ENCODE measurements at regions not wholly inside any gene's neighbourhood (a gene's known extent, or its start where the extent isn't known, plus 50 kb on each side); places are given as distances from the start of the nearest gene placed in this dataset.

DNA sequence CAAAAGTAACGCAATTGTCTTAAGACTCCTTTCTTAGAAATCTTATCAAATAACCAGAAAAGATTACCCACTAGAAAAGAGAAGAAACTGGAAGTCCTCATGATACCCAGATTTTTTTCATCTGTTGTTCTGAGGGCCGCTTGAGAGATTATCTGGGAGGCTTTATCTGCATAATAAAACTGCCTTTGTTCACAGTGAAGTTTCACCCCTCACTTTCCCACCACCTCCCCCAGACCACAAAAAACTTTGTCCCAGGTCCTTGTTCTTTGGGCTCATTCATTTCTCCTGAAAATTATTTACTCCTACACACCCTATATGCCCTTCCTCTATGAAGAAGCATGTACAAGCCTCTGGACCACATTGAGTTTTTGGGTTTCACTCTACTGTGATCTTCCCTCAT is 745.1 kb upstream of the COBL start:
- Histone ChIP-seq H3K4me2 (ENCODE audit: low read length) (no peak overlapping the region), H3K27me3 (ENCODE audit: insufficient read depth, low read length) (no peaks in the 10 kb centered on the region), H3K27ac (ENCODE audit: low read depth, low read length) (no peak overlapping the region), H3K79me2 (ENCODE audit: insufficient read depth, low read length) (no peaks in the 10 kb centered on the region), H3K36me3 (ENCODE audit: insufficient read depth, low read length) (no peaks in the 10 kb centered on the region), H3K4me3 (ENCODE audit: insufficient read depth, low read depth, low read length) (no peak overlapping the region), H3K4me1 (ENCODE audit: insufficient read depth, low read length) (no peaks in the 10 kb centered on the region), H4K20me1 (ENCODE audit: insufficient read depth, low read length) (no peaks in the 10 kb centered on the region), H3K9ac (ENCODE audit: low read length) (no peak overlapping the region), H2AFZ (ENCODE audit: low read depth, low read length) (no peak overlapping the region), H3K9me3 (ENCODE audit: insufficient read depth, low read depth, low read length) (no peaks in the 10 kb centered on the region)
- DNase-seq (ENCODE audit: low read depth), result no peak
- no peaks in the 10 kb centered on the region for H3K9me3 Mint-ChIP-seq (ENCODE audit: unreplicated experiment)
- H3K27me3 Mint-ChIP-seq (ENCODE audit: low read depth, unreplicated experiment), result no peaks in the 10 kb centered on the region
- H3K36me3 Mint-ChIP-seq (ENCODE audit: low read depth, unreplicated experiment), result no peaks in the 10 kb centered on the region
- no peak for FAIRE-seq
- no peak overlapping the region for H3K27ac Mint-ChIP-seq (ENCODE audit: unreplicated experiment)
- no peak overlapping the region for H3K4me3 Mint-ChIP-seq (ENCODE audit: unreplicated experiment)
- H3K4me1 Mint-ChIP-seq (ENCODE audit: low read depth, unreplicated experiment), result no peaks in the 10 kb centered on the region
- no peak for TF ChIP-seq EZH2 (IDR thresholded peaks at IDR 0.05; ENCODE audit: insufficient read depth, low read length)
- TF ChIP-seq, protein P1, sequence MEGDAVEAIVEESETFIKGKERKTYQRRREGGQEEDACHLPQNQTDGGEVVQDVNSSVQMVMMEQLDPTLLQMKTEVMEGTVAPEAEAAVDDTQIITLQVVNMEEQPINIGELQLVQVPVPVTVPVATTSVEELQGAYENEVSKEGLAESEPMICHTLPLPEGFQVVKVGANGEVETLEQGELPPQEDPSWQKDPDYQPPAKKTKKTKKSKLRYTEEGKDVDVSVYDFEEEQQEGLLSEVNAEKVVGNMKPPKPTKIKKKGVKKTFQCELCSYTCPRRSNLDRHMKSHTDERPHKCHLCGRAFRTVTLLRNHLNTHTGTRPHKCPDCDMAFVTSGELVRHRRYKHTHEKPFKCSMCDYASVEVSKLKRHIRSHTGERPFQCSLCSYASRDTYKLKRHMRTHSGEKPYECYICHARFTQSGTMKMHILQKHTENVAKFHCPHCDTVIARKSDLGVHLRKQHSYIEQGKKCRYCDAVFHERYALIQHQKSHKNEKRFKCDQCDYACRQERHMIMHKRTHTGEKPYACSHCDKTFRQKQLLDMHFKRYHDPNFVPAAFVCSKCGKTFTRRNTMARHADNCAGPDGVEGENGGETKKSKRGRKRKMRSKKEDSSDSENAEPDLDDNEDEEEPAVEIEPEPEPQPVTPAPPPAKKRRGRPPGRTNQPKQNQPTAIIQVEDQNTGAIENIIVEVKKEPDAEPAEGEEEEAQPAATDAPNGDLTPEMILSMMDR (IDR thresholded peaks at IDR 0.05; ENCODE audit: insufficient read depth, low read depth, low read length), result no peak

DNA sequence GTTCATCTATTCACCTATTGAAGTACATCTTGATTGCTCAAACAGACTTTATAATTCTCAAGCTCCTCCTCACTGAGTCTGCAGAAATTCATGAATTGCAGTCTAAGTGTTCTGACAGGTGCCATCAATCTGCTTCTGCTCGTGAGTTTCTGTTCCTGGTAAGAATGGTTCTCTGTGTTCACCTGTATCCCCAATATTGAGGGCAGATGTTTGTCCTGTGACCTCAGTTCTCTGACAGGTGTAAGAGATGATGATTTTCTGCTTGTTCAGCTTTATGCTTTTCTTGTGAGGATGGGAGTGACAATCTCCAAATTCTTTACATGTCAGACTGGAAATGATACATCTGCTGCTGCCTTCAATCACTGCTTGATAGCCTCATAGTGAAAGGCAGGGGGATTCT is 736.9 kb upstream of the COBL start:
- H3K79me2 ChIP-seq (ENCODE audit: insufficient read depth, low read length), result no peaks in the 10 kb centered on the region
- Mint-ChIP-seq H3K27ac (ENCODE audit: unreplicated experiment) (no peak overlapping the region), H3K4me3 (ENCODE audit: unreplicated experiment) (no peak overlapping the region), H3K4me1 (ENCODE audit: low read depth, unreplicated experiment) (no peaks in the 10 kb centered on the region), H3K36me3 (ENCODE audit: low read depth, unreplicated experiment) (no peaks in the 10 kb centered on the region), H3K27me3 (ENCODE audit: low read depth, unreplicated experiment) (no peaks in the 10 kb centered on the region), H3K9me3 (ENCODE audit: unreplicated experiment) (no peaks in the 10 kb centered on the region)
- no peak for FAIRE-seq
- no peaks in the 10 kb centered on the region for H3K4me1 ChIP-seq (ENCODE audit: insufficient read depth, low read length)
- DNase-seq (ENCODE audit: low read depth), result no peak
- H4K20me1 ChIP-seq (ENCODE audit: insufficient read depth, low read length), result no peaks in the 10 kb centered on the region
- no peak overlapping the region for H3K4me2 ChIP-seq (ENCODE audit: low read length)
- H3K27me3 ChIP-seq (ENCODE audit: insufficient read depth, low read length), result no peaks in the 10 kb centered on the region
- no peaks in the 10 kb centered on the region for H3K36me3 ChIP-seq (ENCODE audit: insufficient read depth, low read length)
- no peak overlapping the region for H3K9ac ChIP-seq (ENCODE audit: low read length)
- TF ChIP-seq, protein P1 (IDR thresholded peaks at IDR 0.05; ENCODE audit: insufficient read depth, low read depth, low read length), result no peak
- TF ChIP-seq EZH2 (IDR thresholded peaks at IDR 0.05; ENCODE audit: insufficient read depth, low read length), result no peak
- no peak overlapping the region for H3K4me3 ChIP-seq (ENCODE audit: insufficient read depth, low read depth, low read length)
- H3K9me3 ChIP-seq (ENCODE audit: insufficient read depth, low read depth, low read length), result no peaks in the 10 kb centered on the region
- H2AFZ ChIP-seq (ENCODE audit: low read depth, low read length), result no peak overlapping the region
- no peak overlapping the region for H3K27ac ChIP-seq (ENCODE audit: low read depth, low read length)

DNA sequence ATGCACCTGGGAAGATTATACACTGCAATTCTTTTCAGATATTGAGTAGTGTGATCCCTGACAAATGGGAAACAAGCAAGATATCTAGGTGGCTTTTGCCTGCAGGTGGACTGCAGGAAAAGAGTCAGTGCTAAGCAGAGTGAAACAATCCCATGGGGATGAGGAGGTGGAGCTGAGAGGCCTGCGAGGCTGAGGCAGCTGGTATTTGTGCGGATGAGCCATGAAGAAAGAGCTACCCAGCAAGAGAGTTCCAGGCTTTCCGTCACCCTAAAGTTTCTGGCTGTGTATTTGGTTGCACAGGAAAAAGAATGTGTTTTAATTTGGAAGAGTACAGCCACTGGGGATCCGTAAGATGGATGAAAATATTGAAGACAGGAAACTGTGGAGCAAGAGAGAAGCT is 714.1 kb upstream of the COBL start:
- no peak overlapping the region for H2AFZ ChIP-seq (ENCODE audit: low read depth, low read length)
- no peak for TF ChIP-seq EZH2 (IDR thresholded peaks at IDR 0.05; ENCODE audit: insufficient read depth, low read length)
- TF ChIP-seq, protein P1 (IDR thresholded peaks at IDR 0.05; ENCODE audit: insufficient read depth, low read depth, low read length), result no peak
- DNase-seq (ENCODE audit: low read depth) (no peak), FAIRE-seq (no peak)
- no peaks in the 10 kb centered on the region for H3K4me1 ChIP-seq (ENCODE audit: insufficient read depth, low read length)
- no peaks in the 10 kb centered on the region for H3K36me3 ChIP-seq (ENCODE audit: insufficient read depth, low read length)
- H3K4me2 ChIP-seq (ENCODE audit: low read length), result no peak overlapping the region
- H4K20me1 ChIP-seq (ENCODE audit: insufficient read depth, low read length), result no peaks in the 10 kb centered on the region
- Mint-ChIP-seq H3K4me3 (ENCODE audit: unreplicated experiment) (no peak overlapping the region), H3K9me3 (ENCODE audit: unreplicated experiment) (no peaks in the 10 kb centered on the region), H3K4me1 (ENCODE audit: low read depth, unreplicated experiment) (no peaks in the 10 kb centered on the region), H3K36me3 (ENCODE audit: low read depth, unreplicated experiment) (no peaks in the 10 kb centered on the region), H3K27me3 (ENCODE audit: low read depth, unreplicated experiment) (no peaks in the 10 kb centered on the region), H3K27ac (ENCODE audit: unreplicated experiment) (no peak overlapping the region)
- no peaks in the 10 kb centered on the region for H3K27me3 ChIP-seq (ENCODE audit: insufficient read depth, low read length)
- H3K4me3 ChIP-seq (ENCODE audit: insufficient read depth, low read depth, low read length), result no peak overlapping the region
- no peaks in the 10 kb centered on the region for H3K9me3 ChIP-seq (ENCODE audit: insufficient read depth, low read depth, low read length)
- no peak overlapping the region for H3K9ac ChIP-seq (ENCODE audit: low read length)
- no peaks in the 10 kb centered on the region for H3K79me2 ChIP-seq (ENCODE audit: insufficient read depth, low read length)
- no peak overlapping the region for H3K27ac ChIP-seq (ENCODE audit: low read depth, low read length)

Measured in astrocyte (in vitro differentiated cells and primary cell).